ENCODE measurements at regions not wholly inside any gene's neighbourhood (a gene's known extent, or its start where the extent isn't known, plus 50 kb on each side); places are given as distances from the start of the nearest gene placed in this dataset.

DNA sequence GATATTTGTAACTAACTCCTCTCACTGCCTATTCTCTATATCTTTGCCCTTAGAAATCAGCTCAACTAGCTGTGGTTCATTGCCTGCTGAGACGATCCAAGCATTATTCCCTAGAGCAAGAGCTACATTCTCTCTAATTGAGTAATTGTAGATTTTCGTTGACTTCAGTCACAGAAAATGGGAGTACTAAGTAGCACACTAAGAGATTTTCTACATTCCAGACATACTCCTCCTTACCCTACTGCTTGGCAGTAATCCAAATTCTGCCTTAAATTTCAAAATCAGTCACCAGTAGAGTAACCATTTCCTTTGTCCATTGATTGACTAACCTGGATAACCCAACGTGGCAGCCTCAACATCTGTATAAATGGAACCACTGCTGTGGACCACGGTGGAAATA lies 1786.8 kb downstream of the SLITRK5 start:
- TF ChIP-seq, protein P1, sequence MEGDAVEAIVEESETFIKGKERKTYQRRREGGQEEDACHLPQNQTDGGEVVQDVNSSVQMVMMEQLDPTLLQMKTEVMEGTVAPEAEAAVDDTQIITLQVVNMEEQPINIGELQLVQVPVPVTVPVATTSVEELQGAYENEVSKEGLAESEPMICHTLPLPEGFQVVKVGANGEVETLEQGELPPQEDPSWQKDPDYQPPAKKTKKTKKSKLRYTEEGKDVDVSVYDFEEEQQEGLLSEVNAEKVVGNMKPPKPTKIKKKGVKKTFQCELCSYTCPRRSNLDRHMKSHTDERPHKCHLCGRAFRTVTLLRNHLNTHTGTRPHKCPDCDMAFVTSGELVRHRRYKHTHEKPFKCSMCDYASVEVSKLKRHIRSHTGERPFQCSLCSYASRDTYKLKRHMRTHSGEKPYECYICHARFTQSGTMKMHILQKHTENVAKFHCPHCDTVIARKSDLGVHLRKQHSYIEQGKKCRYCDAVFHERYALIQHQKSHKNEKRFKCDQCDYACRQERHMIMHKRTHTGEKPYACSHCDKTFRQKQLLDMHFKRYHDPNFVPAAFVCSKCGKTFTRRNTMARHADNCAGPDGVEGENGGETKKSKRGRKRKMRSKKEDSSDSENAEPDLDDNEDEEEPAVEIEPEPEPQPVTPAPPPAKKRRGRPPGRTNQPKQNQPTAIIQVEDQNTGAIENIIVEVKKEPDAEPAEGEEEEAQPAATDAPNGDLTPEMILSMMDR (IDR thresholded peaks at IDR 0.05), result no peak
- TF ChIP-seq NFATC4 (CRISPR knock-in tag; IDR thresholded peaks at IDR 0.05) (no peak), ZNF317 (CRISPR knock-in tag; IDR thresholded peaks at IDR 0.05; ENCODE audit: borderline replicate concordance, low read depth) (no peak), MXD4 (CRISPR knock-in tag; IDR thresholded peaks at IDR 0.05; ENCODE audit: borderline replicate concordance) (no peak), USF2 (CRISPR knock-in tag; IDR thresholded peaks at IDR 0.05) (no peak), NR1H2 (CRISPR knock-in tag; IDR thresholded peaks at IDR 0.05) (no peak), CREB1 (CRISPR knock-in tag; IDR thresholded peaks at IDR 0.05) (no peak), IRF1 (CRISPR knock-in tag; IDR thresholded peaks at IDR 0.05) (no peak)
